ENCODE measurements at regions not wholly inside any gene's neighbourhood (a gene's known extent, or its start where the extent isn't known, plus 50 kb on each side); places are given as distances from the start of the nearest gene placed in this dataset.

DNA sequence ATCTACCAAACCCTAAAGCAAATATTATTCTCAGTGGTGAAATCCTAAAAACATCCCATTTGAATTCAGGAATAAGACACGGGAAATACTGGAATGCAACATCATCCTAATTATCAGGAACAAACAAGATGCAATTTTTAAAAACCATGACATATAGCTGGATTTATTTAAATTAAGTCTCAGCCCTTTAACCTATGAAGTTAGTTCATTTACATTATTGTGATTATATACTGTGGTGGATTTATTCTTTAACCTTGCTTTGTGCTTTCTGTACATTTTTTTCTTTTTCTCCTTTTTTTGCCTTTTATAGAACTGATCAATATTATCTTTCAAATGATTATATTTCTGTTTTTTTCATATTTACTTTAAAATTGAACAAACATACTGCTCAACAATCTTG lies 59.8 kb upstream of the ARMC2 start:
- DNase-seq (ENCODE audit: low spot score in 2 of 2) = no peak
- no peak overlapping the region for H3K4me3 ChIP-seq
- H3K27me3 ChIP-seq = no peaks in the 10 kb centered on the region
- H3K4me1 ChIP-seq = no peaks in the 10 kb centered on the region
- H3K27ac ChIP-seq = no peak overlapping the region
- H3K9me3 ChIP-seq = no peaks in the 10 kb centered on the region
- no peaks in the 10 kb centered on the region for H3K36me3 ChIP-seq
- TF ChIP-seq POLR2A (IDR thresholded peaks at IDR 0.05) (no peak), EP300 (IDR thresholded peaks at IDR 0.05) (no peak), POLR2AphosphoS5 (IDR thresholded peaks at IDR 0.05) (no peak)
- TF ChIP-seq, protein P1, sequence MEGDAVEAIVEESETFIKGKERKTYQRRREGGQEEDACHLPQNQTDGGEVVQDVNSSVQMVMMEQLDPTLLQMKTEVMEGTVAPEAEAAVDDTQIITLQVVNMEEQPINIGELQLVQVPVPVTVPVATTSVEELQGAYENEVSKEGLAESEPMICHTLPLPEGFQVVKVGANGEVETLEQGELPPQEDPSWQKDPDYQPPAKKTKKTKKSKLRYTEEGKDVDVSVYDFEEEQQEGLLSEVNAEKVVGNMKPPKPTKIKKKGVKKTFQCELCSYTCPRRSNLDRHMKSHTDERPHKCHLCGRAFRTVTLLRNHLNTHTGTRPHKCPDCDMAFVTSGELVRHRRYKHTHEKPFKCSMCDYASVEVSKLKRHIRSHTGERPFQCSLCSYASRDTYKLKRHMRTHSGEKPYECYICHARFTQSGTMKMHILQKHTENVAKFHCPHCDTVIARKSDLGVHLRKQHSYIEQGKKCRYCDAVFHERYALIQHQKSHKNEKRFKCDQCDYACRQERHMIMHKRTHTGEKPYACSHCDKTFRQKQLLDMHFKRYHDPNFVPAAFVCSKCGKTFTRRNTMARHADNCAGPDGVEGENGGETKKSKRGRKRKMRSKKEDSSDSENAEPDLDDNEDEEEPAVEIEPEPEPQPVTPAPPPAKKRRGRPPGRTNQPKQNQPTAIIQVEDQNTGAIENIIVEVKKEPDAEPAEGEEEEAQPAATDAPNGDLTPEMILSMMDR (IDR thresholded peaks at IDR 0.05) = no peak
- 95% methylated on average over 1 of the region's 1 CpG for WGBS

DNA sequence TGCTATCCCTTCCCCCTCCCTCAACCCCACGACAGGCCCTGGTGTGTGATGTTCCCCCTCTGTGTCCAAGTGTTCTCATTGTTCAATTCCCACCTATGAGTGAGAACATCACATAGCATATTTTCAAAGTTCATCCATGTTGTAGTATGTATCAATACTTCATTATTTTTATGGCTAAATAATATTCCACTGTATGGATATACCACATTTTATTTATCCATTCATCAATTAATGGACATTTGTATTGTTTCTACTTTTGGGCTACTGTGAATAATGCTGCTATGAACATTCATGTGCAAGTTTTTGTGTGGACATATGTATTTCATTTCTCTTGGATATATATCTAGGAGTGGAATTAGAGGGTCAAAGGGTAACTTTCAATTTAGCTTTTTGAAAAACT lies 58.7 kb upstream of the ARMC2 start:
- Histone ChIP-seq H3K27ac (no peak overlapping the region), H3K36me3 (no peaks in the 10 kb centered on the region), H3K4me3 (no peak overlapping the region), H3K4me1 (no peaks in the 10 kb centered on the region), H3K9me3 (no peaks in the 10 kb centered on the region), H3K27me3 (no peaks in the 10 kb centered on the region)
- 86% methylated on average over 1 of the region's 1 CpG for WGBS
- TF ChIP-seq EP300 (IDR thresholded peaks at IDR 0.05) (no peak), POLR2AphosphoS5 (IDR thresholded peaks at IDR 0.05) (no peak), POLR2A (IDR thresholded peaks at IDR 0.05) (no peak)
- TF ChIP-seq, protein P1 (IDR thresholded peaks at IDR 0.05) = no peak
- DNase-seq (ENCODE audit: low spot score in 2 of 2) = no peak

DNA sequence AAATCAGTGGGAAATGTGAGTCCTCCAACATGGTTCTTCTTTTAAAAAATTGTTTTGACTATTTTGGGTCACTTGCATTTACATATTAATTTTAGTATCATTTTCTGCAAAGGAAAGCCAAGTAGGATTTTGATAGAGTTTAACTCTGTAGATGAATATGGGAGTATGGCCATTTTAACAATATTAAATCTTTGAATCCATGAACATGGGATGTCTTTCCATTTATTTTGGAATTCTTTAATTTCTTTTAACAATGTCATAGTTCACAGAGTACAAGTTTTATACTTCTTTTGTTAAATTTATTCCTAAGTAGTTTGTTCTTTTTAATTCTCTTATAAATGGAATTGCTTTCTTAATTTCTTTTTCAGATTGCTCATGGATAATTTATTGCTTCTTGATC lies 56.5 kb upstream of the ARMC2 start:
- H3K27me3 ChIP-seq = no peaks in the 10 kb centered on the region
- no peak overlapping the region for H3K4me3 ChIP-seq
- DNase-seq (ENCODE audit: low spot score in 2 of 2) = no peak
- TF ChIP-seq POLR2A (IDR thresholded peaks at IDR 0.05) (no peak), EP300 (IDR thresholded peaks at IDR 0.05) (no peak), POLR2AphosphoS5 (IDR thresholded peaks at IDR 0.05) (no peak)
- TF ChIP-seq, protein P1 (IDR thresholded peaks at IDR 0.05) = no peak
- H3K4me1 ChIP-seq = no peaks in the 10 kb centered on the region
- no peak overlapping the region for H3K27ac ChIP-seq
- H3K9me3 ChIP-seq = no peaks in the 10 kb centered on the region
- H3K36me3 ChIP-seq = no peaks in the 10 kb centered on the region

DNA sequence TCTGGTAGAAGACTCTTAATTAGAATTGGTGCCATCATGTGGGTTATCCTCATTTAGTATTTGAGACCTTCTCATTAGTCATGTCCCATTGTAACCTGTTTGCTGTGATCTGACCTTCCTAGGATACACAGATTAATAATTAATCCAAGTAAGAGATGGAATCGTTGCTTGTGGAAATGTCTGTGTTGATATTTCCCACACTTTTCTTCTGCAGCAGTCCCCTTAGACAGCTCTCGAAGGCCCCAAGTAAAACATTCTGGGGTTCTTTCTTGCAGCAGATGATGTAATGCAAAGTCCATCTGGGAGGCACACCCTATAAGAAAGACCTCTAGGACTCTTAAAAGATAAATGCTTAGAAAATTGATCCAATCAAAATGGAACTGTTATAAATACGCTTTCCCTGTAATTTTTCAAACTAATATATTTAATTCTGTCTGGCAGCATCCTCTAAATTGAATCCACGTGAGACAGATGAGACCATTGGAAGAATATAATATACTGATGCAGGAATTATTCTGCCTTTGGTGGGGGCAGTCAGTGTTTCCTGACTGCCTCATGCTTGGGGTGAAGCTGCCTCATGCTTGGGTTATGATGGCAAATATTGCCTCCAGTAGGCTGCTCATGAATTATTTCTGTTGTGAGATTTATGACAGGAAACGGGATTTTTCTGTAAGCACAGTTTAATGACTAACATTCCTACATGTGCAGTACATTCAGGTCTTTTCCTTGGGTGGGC lies 54.5 kb upstream of the ARMC2 start:
- 83% methylated on average over 5 of the region's 5 CpGs for WGBS
- H3K9me3 ChIP-seq = no peaks in the 10 kb centered on the region
- no peak for DNase-seq (ENCODE audit: low spot score in 2 of 2)
- H3K4me3 ChIP-seq = no peak overlapping the region
- H3K27ac ChIP-seq = no peak overlapping the region
- peaks cover 11% of the 10 kb centered on the region for H3K4me1 ChIP-seq
- no peaks in the 10 kb centered on the region for H3K27me3 ChIP-seq
- TF ChIP-seq, protein P1 (IDR thresholded peaks at IDR 0.05) = no peak
- no peak for TF ChIP-seq EP300 (IDR thresholded peaks at IDR 0.05)
- no peak for TF ChIP-seq POLR2AphosphoS5 (IDR thresholded peaks at IDR 0.05)
- no peak for TF ChIP-seq POLR2A (IDR thresholded peaks at IDR 0.05)
- no peaks in the 10 kb centered on the region for H3K36me3 ChIP-seq

DNA sequence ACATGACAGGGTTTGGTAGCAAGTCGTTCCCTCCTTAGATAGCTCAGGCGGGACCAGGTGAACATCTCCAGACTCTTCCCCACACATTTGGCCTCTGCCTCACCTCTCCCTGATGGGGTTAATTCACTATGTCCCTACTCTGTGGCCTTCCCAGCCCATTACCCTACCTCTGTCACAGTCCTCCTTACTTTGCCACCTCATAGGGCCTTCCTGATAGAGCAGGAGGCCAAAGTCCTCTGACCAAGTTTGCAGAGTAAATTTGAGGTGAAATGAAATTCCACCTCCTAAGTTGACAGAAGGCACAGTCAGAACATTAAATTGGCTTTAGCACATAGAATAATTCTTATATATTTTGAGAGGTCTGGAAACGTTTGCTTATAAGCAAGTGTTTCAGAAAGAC lies 53.1 kb upstream of the ARMC2 start:
- Histone ChIP-seq H3K9me3 (no peaks in the 10 kb centered on the region), H3K4me1 (peaks cover 18% of the 10 kb centered on the region), H3K4me3 (no peak overlapping the region), H3K27ac (no peak overlapping the region), H3K36me3 (no peaks in the 10 kb centered on the region), H3K27me3 (no peaks in the 10 kb centered on the region)
- 91% methylated on average over 3 of the region's 3 CpGs for WGBS
- DNase-seq (ENCODE audit: low spot score in 2 of 2) = no peak
- TF ChIP-seq POLR2A (IDR thresholded peaks at IDR 0.05) (no peak), POLR2AphosphoS5 (IDR thresholded peaks at IDR 0.05) (no peak), EP300 (IDR thresholded peaks at IDR 0.05) (no peak)
- TF ChIP-seq, protein P1 (IDR thresholded peaks at IDR 0.05) = no peak
